Tibial nerve (tissue), 4 donors: ENCODE measurements at regions not wholly inside any gene's neighbourhood (a gene's known extent, or its start where the extent isn't known, plus 50 kb on each side); places are given as distances from the start of the nearest gene placed in this dataset.
"Not testable (repeated sequence)": the region's sequence is repeated elsewhere in the genome, so short reads cannot be mapped to it uniquely, and the experiment has no call there.

ENCODE experiments used
- DNase-seq, 2 donors: peaks; one replicate each; pipeline ENCODE4 v3.0.0-alpha.2; 2019; ENCODE audit warnings: low spot score in 2 of 2
- H3K27ac ChIP-seq, 4 donors: fragments of 200-600 bp; sonication (generic) in 3 of 4; one replicate each; pipeline ENCODE4 v1.5.1; 2017 to 2019; ENCODE audit warnings: mild to moderate bottlenecking in 1 of 4
- H3K27me3 ChIP-seq, 2 donors: fragments of 200-600 bp; sonication (generic) in 1 of 2; one replicate each; pipeline versions ENCODE4 v1.5.1 to v1.6.0; 2017 to 2019
- H3K36me3 ChIP-seq, 3 donors: fragments of 200-600 bp; sonication (generic); one replicate each; pipeline ENCODE4 v1.5.1; 2018 to 2019
- H3K4me1 ChIP-seq, 4 donors: fragments of 200-600 bp; sonication (generic) in 3 of 4; one replicate each; pipeline ENCODE4 v1.5.1; 2017 to 2019
- H3K4me3 ChIP-seq, 4 donors: fragments of 200-600 bp; sonication (generic) in 3 of 4; one replicate each; pipeline ENCODE4 v1.5.1; 2017 to 2019; ENCODE audit warnings: mild to moderate bottlenecking in 1 of 4, moderate library complexity in 1 of 4
- H3K9me3 ChIP-seq, 4 donors: fragments of 200-600 bp; sonication (generic) in 3 of 4; one replicate each; pipeline ENCODE4 v1.5.1; 2017 to 2019
- EP300 ChIP-seq, 2 donors: sonication (generic); formaldehyde crosslinking; IDR thresholded peaks; one replicate each; pipeline ENCODE4 v1.6.1; 2017; ENCODE audit warnings: antibody characterized with exemption in 2 of 2, mild to moderate bottlenecking in 1 of 2
- POLR2A ChIP-seq, 2 donors: fragments of 450-650 bp; IDR thresholded peaks; one replicate each; pipeline ENCODE4 v1.6.1; 2017; ENCODE audit warnings: antibody characterized with exemption in 2 of 2, mild to moderate bottlenecking in 2 of 2, moderate library complexity in 2 of 2
- WGBS, 2 donors: methylation state at CpG; one replicate each; pipeline ENCODE4 v1.1.5; 2018; 5-methylcytosine and 5-hydroxymethylcytosine counted together
- TF ChIP-seq, protein P1 (sequence below), 5 experiments: fragments of 200-600 bp in 3 of 5; fragments of 450-650 bp in 2 of 5; sonication (generic) in 3 of 5; IDR thresholded peaks; one replicate each; pipeline ENCODE4 v1.5.1; 2016 to 2019; ENCODE audit warnings: antibody characterized with exemption in 5 of 5, mild to moderate bottlenecking in 3 of 5, moderate library complexity in 2 of 5

DNA sequence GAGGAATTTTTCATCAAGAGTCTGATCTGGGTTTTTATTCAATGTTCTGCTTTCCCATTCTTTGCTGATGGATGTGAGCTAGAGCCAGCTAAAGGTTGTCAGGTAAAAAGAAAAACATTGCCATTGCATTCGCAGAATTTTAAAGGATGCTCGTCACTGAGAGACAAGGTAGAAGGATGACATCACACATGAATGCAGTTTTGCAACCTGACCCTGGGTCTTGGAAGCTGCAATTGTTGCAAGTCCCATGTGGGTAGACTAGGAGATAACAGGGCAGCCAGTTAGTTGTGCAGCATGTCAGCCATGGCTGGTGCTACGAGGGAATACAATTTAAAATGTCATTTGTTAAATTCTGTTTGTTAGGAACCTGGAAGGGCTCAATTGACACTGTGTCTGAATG lies 73.9 kb upstream of the MXRA5 start:
- H3K4me1 ChIP-seq: no peaks in the 10 kb centered on the region
- WGBS, 2 donors: 84 to 92% methylated on average over 3 of the region's 3 CpGs
- no peak overlapping the region for H3K27ac ChIP-seq
- H3K27me3 ChIP-seq: no peaks in the 10 kb centered on the region
- no peaks in the 10 kb centered on the region for H3K9me3 ChIP-seq
- H3K36me3 ChIP-seq: no peaks in the 10 kb centered on the region
- H3K4me3 ChIP-seq: no peak overlapping the region
- DNase-seq: no peak
- TF ChIP-seq EP300 (IDR thresholded peaks at IDR 0.05) (no peak), POLR2A (IDR thresholded peaks at IDR 0.05) (no peak)
- TF ChIP-seq, protein P1, sequence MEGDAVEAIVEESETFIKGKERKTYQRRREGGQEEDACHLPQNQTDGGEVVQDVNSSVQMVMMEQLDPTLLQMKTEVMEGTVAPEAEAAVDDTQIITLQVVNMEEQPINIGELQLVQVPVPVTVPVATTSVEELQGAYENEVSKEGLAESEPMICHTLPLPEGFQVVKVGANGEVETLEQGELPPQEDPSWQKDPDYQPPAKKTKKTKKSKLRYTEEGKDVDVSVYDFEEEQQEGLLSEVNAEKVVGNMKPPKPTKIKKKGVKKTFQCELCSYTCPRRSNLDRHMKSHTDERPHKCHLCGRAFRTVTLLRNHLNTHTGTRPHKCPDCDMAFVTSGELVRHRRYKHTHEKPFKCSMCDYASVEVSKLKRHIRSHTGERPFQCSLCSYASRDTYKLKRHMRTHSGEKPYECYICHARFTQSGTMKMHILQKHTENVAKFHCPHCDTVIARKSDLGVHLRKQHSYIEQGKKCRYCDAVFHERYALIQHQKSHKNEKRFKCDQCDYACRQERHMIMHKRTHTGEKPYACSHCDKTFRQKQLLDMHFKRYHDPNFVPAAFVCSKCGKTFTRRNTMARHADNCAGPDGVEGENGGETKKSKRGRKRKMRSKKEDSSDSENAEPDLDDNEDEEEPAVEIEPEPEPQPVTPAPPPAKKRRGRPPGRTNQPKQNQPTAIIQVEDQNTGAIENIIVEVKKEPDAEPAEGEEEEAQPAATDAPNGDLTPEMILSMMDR (IDR thresholded peaks at IDR 0.05): no peak

DNA sequence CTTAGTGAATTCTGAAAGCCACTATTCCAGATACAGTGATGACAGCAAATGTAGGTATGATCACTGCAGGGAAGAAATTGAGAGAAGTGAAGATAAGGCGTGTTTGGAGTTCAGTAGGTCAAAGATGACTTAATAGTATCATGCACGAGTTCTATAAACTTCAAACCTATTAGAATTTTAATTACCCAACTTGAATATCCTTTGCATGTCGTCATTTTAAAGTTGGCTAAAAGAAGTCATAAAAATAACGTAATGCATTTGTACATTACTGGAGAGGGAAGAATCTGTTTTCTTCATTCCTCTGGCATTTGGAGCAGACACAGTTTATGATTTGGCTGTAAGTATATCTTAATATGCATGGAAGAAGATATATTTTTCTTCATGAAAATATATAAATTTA lies 68.6 kb upstream of the MXRA5 start:
- no peak overlapping the region for H3K4me3 ChIP-seq
- no peak for DNase-seq
- TF ChIP-seq POLR2A (IDR thresholded peaks at IDR 0.05) (no peak), EP300 (IDR thresholded peaks at IDR 0.05) (no peak)
- TF ChIP-seq, protein P1 (IDR thresholded peaks at IDR 0.05): no peak

DNA sequence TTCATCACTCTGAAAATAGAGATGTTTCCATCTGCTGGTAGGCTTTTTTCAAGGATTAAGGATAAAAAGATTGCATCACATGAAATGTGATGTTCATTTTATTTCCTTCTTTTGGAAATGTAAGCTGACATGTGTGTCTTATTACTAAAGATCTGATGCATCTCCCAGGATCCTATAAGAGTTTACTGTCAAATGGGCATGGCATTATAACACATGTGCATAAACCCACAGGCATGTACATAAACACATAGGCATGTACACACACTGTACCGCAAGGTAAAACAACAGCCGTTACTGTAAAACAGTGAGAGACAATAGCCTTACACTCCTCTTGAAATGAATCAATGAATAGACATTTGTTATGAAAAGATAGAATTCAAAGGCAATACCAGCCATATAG lies 65.2 kb upstream of the MXRA5 start:
- WGBS, 2 donors: 88 to 90% methylated on average over 2 of the region's 2 CpGs
- H3K36me3 ChIP-seq, H3K4me3 ChIP-seq, H3K4me1 ChIP-seq, H3K27ac ChIP-seq, DNase-seq, H3K9me3 ChIP-seq, H3K27me3 ChIP-seq: not testable (repeated sequence)

More for the DNA sequence above, 68.6 kb upstream of the MXRA5 start:
- Histone ChIP-seq H3K36me3 (no peaks in the 10 kb centered on the region), H3K27me3 (no peaks in the 10 kb centered on the region), H3K27ac (no peak overlapping the region), H3K4me1 (no peaks in the 10 kb centered on the region), H3K9me3 (no peaks in the 10 kb centered on the region)
- 36 to 42% methylated on average over 4 of the region's 4 CpGs for WGBS, 2 donors

- WGBS, 2 donors: 73 to 76% methylated on average over 4 of the region's 4 CpGs
- DNase-seq, H3K4me3 ChIP-seq, H3K27me3 ChIP-seq, H3K4me1 ChIP-seq, H3K9me3 ChIP-seq, H3K27ac ChIP-seq, H3K36me3 ChIP-seq: not testable (repeated sequence)
Measured at GRCh38 chrX:3409936-3410335, 63.5 kb upstream of the MXRA5 start.

DNA sequence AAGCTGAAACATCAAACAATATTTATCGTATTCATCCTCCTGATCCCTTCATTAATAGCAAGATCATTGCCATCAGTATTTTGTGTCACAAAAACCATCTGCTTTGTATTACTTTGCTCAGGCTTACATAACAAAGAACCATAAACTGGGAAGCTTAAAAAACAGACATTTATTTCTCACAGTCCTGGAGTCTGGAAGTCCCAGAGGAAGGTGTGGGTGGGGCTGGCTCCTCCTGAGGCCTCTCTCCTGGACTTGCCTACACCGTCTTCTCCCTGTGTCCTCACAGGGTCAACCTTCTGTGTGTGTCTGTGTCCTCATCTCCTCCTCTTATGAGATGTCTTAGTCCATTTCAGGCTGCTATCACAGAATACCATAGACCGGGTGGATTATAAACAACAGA lies 61.3 kb upstream of the MXRA5 start:
- Histone ChIP-seq H3K4me3 (no peak overlapping the region), H3K4me1 (no peaks in the 10 kb centered on the region), H3K36me3 (no peaks in the 10 kb centered on the region), H3K9me3 (no peaks in the 10 kb centered on the region), H3K27me3 (no peaks in the 10 kb centered on the region), H3K27ac (no peak overlapping the region)
- DNase-seq: no peak
- 38 to 42% methylated on average over 3 of the region's 3 CpGs for WGBS, 2 donors
- TF ChIP-seq EP300 (IDR thresholded peaks at IDR 0.05): no peak
- no peak for TF ChIP-seq POLR2A (IDR thresholded peaks at IDR 0.05)
- TF ChIP-seq, protein P1 (IDR thresholded peaks at IDR 0.05): no peak

GRCh38 chrX:3407121-3407520 lies 60.7 kb upstream of the MXRA5 start:
- TF ChIP-seq, protein P1 (IDR thresholded peaks at IDR 0.05): no peak
- TF ChIP-seq POLR2A (IDR thresholded peaks at IDR 0.05) (no peak), EP300 (IDR thresholded peaks at IDR 0.05) (no peak)
- H3K27ac ChIP-seq: no peak overlapping the region
- H3K27me3 ChIP-seq: no peaks in the 10 kb centered on the region
- H3K9me3 ChIP-seq: no peaks in the 10 kb centered on the region
- 65 to 79% methylated on average over 3 of the region's 3 CpGs for WGBS, 2 donors
- H3K36me3 ChIP-seq: no peaks in the 10 kb centered on the region
- no peak for DNase-seq
- H3K4me1 ChIP-seq: no peaks in the 10 kb centered on the region
- H3K4me3 ChIP-seq: no peak overlapping the region
